SK-N-SH (cell line): ENCODE measurements at regions not wholly inside any gene's neighbourhood (a gene's known extent, or its start where the extent isn't known, plus 50 kb on each side); places are given as distances from the start of the nearest gene placed in this dataset.

ENCODE experiments used
- CTCF ChIA-PET: fragments of 300-600, 350-600 bp; formaldehyde crosslinking; extraction: SDS; loops from one replicate; lab custom pipeline; 2021; lab: Yijun Ruan, JAX
- POLR2A ChIA-PET: fragments of 350-600 bp; sonication (Branson Sonifier 250); formaldehyde crosslinking; extraction: SDS; loops from one replicate; lab custom pipeline; 2020; ENCODE audit warnings: antibody characterized with exemption, inconsistent platforms; lab: Yijun Ruan, JAX
- DNase-seq: peaks from one replicate; pipeline ENCODE4 v3.0.0; 2012
- H2AFZ ChIP-seq: fragments of 200-600 bp; sonication (generic); 2 replicates; pipeline ENCODE4 v1.8.1; 2016; ENCODE audit warnings: antibody characterized with exemption, mild to moderate bottlenecking, low read depth
- H3F3A ChIP-seq: fragments of 200-600 bp; sonication (generic); replicated peaks from 2 replicates; pipeline ENCODE3; 2016; ENCODE audit warnings: antibody characterized with exemption, mild to moderate bottlenecking; ENCODE audit not compliant: insufficient read depth
- H3K27ac ChIP-seq, 2 experiments: fragments of 200-500 bp in 1 of 2; fragments of 200-600 bp in 1 of 2; sonication (Bioruptor generic) in 1 of 2; sonication (generic), shearing (Covaris generic) in 1 of 2; 2 replicates each; pipeline versions ENCODE4 v1.5.1 to v1.6.1; 2014 to 2016; ENCODE audit warnings: low read depth in 2 of 2, inconsistent platforms in 1 of 2, low read length in 1 of 2, mild to moderate bottlenecking in 1 of 2, mixed read lengths in 1 of 2
- H3K27me3 ChIP-seq: fragments of 200-600 bp; sonication (generic), shearing (Covaris generic); 2 replicates; pipeline ENCODE4 v1.6.1; 2016; ENCODE audit warnings: mixed run types; ENCODE audit not compliant: insufficient read depth
- H3K36me3 ChIP-seq, 2 experiments: fragments of 200-500 bp in 1 of 2; fragments of 200-600 bp in 1 of 2; sonication (Bioruptor generic) in 1 of 2; sonication (generic) in 1 of 2; replicated peaks in 1 of 2; 2 replicates each; pipeline versions ENCODE3 to v1.5.1; 2014 to 2016; ENCODE audit warnings: low read length in 1 of 2, mild to moderate bottlenecking in 1 of 2; ENCODE audit not compliant: insufficient read depth in 2 of 2, control insufficient read depth in 1 of 2
- H3K4me1 ChIP-seq, 2 experiments: fragments of 200-500 bp in 1 of 2; fragments of 200-600 bp in 1 of 2; sonication (Bioruptor generic) in 1 of 2; sonication (generic), shearing (Covaris generic) in 1 of 2; 2 replicates each; pipeline versions ENCODE4 v1.5.1 to v1.6.1; 2014 to 2016; ENCODE audit warnings: low read depth in 1 of 2, low read length in 1 of 2, mixed run types in 1 of 2; ENCODE audit not compliant: insufficient read depth in 2 of 2, control insufficient read depth in 1 of 2
- H3K4me2 ChIP-seq: fragments of 200-600 bp; sonication (generic), shearing (Covaris generic); 2 replicates; pipeline ENCODE4 v1.6.1; 2017; ENCODE audit warnings: mixed run types
- H3K4me3 ChIP-seq, 2 experiments: fragments of 200-500 bp in 1 of 2; fragments of 200-600 bp in 1 of 2; sonication (Bioruptor generic) in 1 of 2; sonication (generic), shearing (Covaris generic) in 1 of 2; 2 replicates each; pipeline versions ENCODE4 v1.5.1 to v1.8.1; 2014 to 2016; ENCODE audit warnings: low read depth in 2 of 2, inconsistent platforms in 1 of 2, low read length in 1 of 2, mild to moderate bottlenecking in 1 of 2, mixed read lengths in 1 of 2, moderate library complexity in 1 of 2
- H3K79me2 ChIP-seq: fragments of 200-600 bp; sonication (generic); 2 replicates; pipeline ENCODE4 v1.8.1; 2017; ENCODE audit warnings: mild to moderate bottlenecking; ENCODE audit not compliant: insufficient read depth
- H3K9ac ChIP-seq: fragments of 200-600 bp; sonication (generic); 2 replicates; pipeline ENCODE4 v1.6.1; 2017; ENCODE audit warnings: mixed run types
- H3K9me2 ChIP-seq: fragments of 200-600 bp; sonication (generic); 2 replicates; pipeline ENCODE4 v1.6.1; 2017; ENCODE audit warnings: mixed run types
- H3K9me3 ChIP-seq: fragments of 200-600 bp; sonication (generic); 2 replicates; pipeline ENCODE4 v1.6.1; 2017; ENCODE audit warnings: mixed run types, mild to moderate bottlenecking, moderate library complexity
- H4K20me1 ChIP-seq: fragments of 200-600 bp; sonication (generic); 2 replicates; pipeline ENCODE4 v1.6.1; 2017; ENCODE audit warnings: mild to moderate bottlenecking, mixed run types; ENCODE audit not compliant: insufficient read depth
- CHD2 ChIP-seq: fragments of 150-350 bp; IDR thresholded peaks from 2 replicates; pipeline ENCODE4 v1.6.1; 2018; ENCODE audit warnings: low read length; ENCODE audit not compliant: partially characterized antibody
- ELF1 ChIP-seq: IDR thresholded peaks from 2 replicates; pipeline ENCODE4 v1.4.0; 2012
- EZH2phosphoT487 ChIP-seq: fragments of 200-600 bp; sonication (generic); IDR thresholded peaks from 2 replicates; pipeline ENCODE4 v1.6.1; 2017; ENCODE audit warnings: low read depth, mixed run types, mild to moderate bottlenecking, antibody characterized with exemption, moderate library complexity, borderline replicate concordance
- FOSL2 ChIP-seq: IDR thresholded peaks from 2 replicates; pipeline ENCODE4 v1.4.0; 2012; ENCODE audit warnings: low read depth, mild to moderate bottlenecking, moderate library complexity, borderline replicate concordance
- GATA2 ChIP-seq: sonication (generic); formaldehyde crosslinking; IDR thresholded peaks from 2 replicates; pipeline ENCODE4 v1.5.0; 2020; ENCODE audit warnings: mild to moderate bottlenecking, missing genetic modification reagents
- IRF3 ChIP-seq: fragments of 150-350 bp; IDR thresholded peaks from 2 replicates; pipeline ENCODE4 v1.6.1; 2016; ENCODE audit warnings: mild to moderate bottlenecking, low read depth, low read length
- JUND ChIP-seq: IDR thresholded peaks from 2 replicates; pipeline ENCODE4 v1.4.0; 2012
- MEF2A ChIP-seq: IDR thresholded peaks from 2 replicates; pipeline ENCODE4 v1.4.0; 2012; ENCODE audit warnings: low read depth, borderline replicate concordance
- NFIC ChIP-seq: IDR thresholded peaks from 2 replicates; pipeline ENCODE4 v1.4.0; 2012; ENCODE audit warnings: borderline replicate concordance
- NRF1 ChIP-seq: IDR thresholded peaks from 2 replicates; pipeline ENCODE4 v1.6.1; 2012; ENCODE audit warnings: low read depth, mild to moderate bottlenecking, low read length
- RAD21 ChIP-seq: IDR thresholded peaks from 2 replicates; pipeline ENCODE4 v1.6.1; 2012; ENCODE audit warnings: mild to moderate bottlenecking, low read length
- RFX5 ChIP-seq: IDR thresholded peaks from 2 replicates; pipeline ENCODE4 v1.6.1; 2012; ENCODE audit warnings: mild to moderate bottlenecking, improper control_type of control experiment, low read length
- SMC3 ChIP-seq: IDR thresholded peaks from 2 replicates; pipeline ENCODE4 v1.6.1; 2012; ENCODE audit warnings: low read depth, low read length, improper control_type of control experiment
- TAF1 ChIP-seq: IDR thresholded peaks from 2 replicates; pipeline ENCODE4 v1.6.1; 2012; ENCODE audit warnings: low read depth, mild to moderate bottlenecking, low read length, moderate library complexity, borderline replicate concordance
- TCF12 ChIP-seq: IDR thresholded peaks from 2 replicates; pipeline ENCODE4 v1.4.0; 2012
- YY1 ChIP-seq: IDR thresholded peaks from 2 replicates; pipeline ENCODE4 v1.4.0; 2012; ENCODE audit warnings: low read depth, mild to moderate bottlenecking
- WGBS: methylation state at CpG from one replicate; pipeline ENCODE4 v1.1.6; 2017; ENCODE audit warnings: low lambda C conversion rate; 5-methylcytosine and 5-hydroxymethylcytosine counted together
- TF ChIP-seq, protein P1 (sequence below): fragments of 150-350 bp; IDR thresholded peaks from 2 replicates; pipeline ENCODE4 v1.6.1; 2017; ENCODE audit warnings: antibody characterized with exemption, low read length, low read depth, borderline replicate concordance
- TF ChIP-seq, protein P2 (sequence below): IDR thresholded peaks from 2 replicates; pipeline ENCODE4 v1.4.0; 2012; ENCODE audit warnings: low read depth, borderline replicate concordance
- TF ChIP-seq, protein P3 (sequence below): fragments of 200-600 bp; sonication (generic); IDR thresholded peaks from 2 replicates; pipeline ENCODE4 v1.6.1; 2017; ENCODE audit warnings: antibody characterized with exemption, mild to moderate bottlenecking, moderate library complexity

DNA sequence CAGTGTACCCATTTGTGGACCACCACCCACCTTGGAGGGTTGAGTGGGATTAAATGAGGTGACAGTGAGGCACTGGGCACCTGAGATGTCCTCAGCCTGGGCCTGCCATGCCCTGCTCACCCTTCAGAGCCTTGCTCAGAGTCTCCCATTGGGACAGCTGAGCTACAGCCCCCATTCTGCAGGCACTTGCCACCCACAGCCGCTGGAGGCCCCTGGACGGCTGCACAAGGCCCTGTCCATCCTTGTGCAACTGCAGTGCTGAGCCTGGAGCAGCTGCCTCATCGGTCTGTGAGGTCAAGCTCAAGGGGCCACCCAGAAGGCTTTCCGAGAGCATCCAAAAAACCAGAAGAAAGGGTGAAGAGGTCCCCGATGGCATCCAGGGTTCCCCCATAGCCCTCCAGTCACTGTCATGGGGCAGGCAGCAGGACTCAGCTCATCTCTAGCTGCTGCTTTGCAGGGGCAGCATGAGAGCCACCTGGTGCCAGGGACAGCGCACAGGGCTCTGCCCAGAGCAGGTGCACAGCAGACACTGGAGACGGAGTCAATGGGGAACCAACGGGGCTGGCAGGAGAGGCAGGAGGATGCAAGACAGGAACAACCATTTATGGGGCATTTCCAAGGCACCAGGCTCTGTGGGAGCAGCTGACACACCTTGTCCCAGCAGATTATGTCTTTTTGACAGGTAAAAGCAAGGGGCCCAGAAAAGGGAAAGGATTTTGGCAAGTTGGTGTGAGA lies 84.6 kb downstream of the ARL6IP4 start:
- WGBS = 85% methylated on average over 7 of the region's 8 CpGs
- CTCF ChIA-PET = interaction anchor here (3.6 kb wide), 1 partner anchor 22 kb away, joined by 18 read pairs; no protein-coding TSS in a partner anchor
- Histone ChIP-seq H3K79me2 (no peaks in the 10 kb centered on the region), H3K27me3 (no peaks in the 10 kb centered on the region), H3K9me2 (no peaks in the 10 kb centered on the region), H3K9ac (no peak overlapping the region), H3K4me1 (peaks cover 15 to 23% of the 10 kb centered on the region in 2 experiments; a peak in 3 of 4 replicates), H3K4me3 (no peak overlapping the region), H3K9me3 (no peaks in the 10 kb centered on the region), H3K4me2 (no peak overlapping the region), H3K36me3 (no peaks in the 10 kb centered on the region), H4K20me1 (no peaks in the 10 kb centered on the region), H2AFZ (no peak overlapping the region), H3K27ac (no peak overlapping the region), H3F3A (no peaks in the 10 kb centered on the region)
- POLR2A ChIA-PET = no interaction called here
- TF ChIP-seq FOSL2 = no peak
- no peak for TF ChIP-seq NRF1
- TF ChIP-seq NFIC = no peak
- no peak for TF ChIP-seq RFX5
- no peak for TF ChIP-seq EZH2phosphoT487
- TF ChIP-seq, protein P1, sequence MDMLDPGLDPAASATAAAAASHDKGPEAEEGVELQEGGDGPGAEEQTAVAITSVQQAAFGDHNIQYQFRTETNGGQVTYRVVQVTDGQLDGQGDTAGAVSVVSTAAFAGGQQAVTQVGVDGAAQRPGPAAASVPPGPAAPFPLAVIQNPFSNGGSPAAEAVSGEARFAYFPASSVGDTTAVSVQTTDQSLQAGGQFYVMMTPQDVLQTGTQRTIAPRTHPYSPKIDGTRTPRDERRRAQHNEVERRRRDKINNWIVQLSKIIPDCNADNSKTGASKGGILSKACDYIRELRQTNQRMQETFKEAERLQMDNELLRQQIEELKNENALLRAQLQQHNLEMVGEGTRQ = no peak
- no peak for TF ChIP-seq TAF1
- TF ChIP-seq RAD21 = no peak
- no peak for TF ChIP-seq GATA2 (CRISPR knock-in tag)
- no peak for TF ChIP-seq CHD2
- TF ChIP-seq YY1 = no peak
- TF ChIP-seq ELF1 = no peak
- no peak for TF ChIP-seq IRF3
- TF ChIP-seq, protein P2, sequence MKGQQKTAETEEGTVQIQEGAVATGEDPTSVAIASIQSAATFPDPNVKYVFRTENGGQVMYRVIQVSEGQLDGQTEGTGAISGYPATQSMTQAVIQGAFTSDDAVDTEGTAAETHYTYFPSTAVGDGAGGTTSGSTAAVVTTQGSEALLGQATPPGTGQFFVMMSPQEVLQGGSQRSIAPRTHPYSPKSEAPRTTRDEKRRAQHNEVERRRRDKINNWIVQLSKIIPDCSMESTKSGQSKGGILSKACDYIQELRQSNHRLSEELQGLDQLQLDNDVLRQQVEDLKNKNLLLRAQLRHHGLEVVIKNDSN = no peak
- no peak for TF ChIP-seq JUND
- no peak for DNase-seq

GRCh38 chr12:123064366-123064765 lies 83.9 kb downstream of the ARL6IP4 start:
- no peak overlapping the region for H3K9ac ChIP-seq
- no peak for DNase-seq
- peaks cover 15 to 16% of the 10 kb centered on the region in 2 experiments; a peak in 3 of 4 replicates for H3K4me1 ChIP-seq
- no peak overlapping the region for H3K4me2 ChIP-seq
- POLR2A ChIA-PET = no interaction called here
- no peaks in the 10 kb centered on the region for H3K36me3 ChIP-seq
- no peak overlapping the region for H2AFZ ChIP-seq
- no peaks in the 10 kb centered on the region for H3K9me3 ChIP-seq
- WGBS = 88% methylated on average over 7 of the region's 8 CpGs
- H3F3A ChIP-seq = no peaks in the 10 kb centered on the region
- no peaks in the 10 kb centered on the region for H3K27me3 ChIP-seq
- H3K79me2 ChIP-seq = no peaks in the 10 kb centered on the region
- no peaks in the 10 kb centered on the region for H3K9me2 ChIP-seq
- no peaks in the 10 kb centered on the region for H4K20me1 ChIP-seq
- no peak overlapping the region for H3K4me3 ChIP-seq
- H3K27ac ChIP-seq = no peak overlapping the region
- CTCF ChIA-PET = interaction anchor here (3.6 kb wide), 1 partner anchor 21 kb away, joined by 18 read pairs; no protein-coding TSS in a partner anchor
- TF ChIP-seq, protein P3, sequence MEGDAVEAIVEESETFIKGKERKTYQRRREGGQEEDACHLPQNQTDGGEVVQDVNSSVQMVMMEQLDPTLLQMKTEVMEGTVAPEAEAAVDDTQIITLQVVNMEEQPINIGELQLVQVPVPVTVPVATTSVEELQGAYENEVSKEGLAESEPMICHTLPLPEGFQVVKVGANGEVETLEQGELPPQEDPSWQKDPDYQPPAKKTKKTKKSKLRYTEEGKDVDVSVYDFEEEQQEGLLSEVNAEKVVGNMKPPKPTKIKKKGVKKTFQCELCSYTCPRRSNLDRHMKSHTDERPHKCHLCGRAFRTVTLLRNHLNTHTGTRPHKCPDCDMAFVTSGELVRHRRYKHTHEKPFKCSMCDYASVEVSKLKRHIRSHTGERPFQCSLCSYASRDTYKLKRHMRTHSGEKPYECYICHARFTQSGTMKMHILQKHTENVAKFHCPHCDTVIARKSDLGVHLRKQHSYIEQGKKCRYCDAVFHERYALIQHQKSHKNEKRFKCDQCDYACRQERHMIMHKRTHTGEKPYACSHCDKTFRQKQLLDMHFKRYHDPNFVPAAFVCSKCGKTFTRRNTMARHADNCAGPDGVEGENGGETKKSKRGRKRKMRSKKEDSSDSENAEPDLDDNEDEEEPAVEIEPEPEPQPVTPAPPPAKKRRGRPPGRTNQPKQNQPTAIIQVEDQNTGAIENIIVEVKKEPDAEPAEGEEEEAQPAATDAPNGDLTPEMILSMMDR = no peak
- no peak for TF ChIP-seq TCF12
- no peak for TF ChIP-seq SMC3
- no peak for TF ChIP-seq MEF2A
- no peak for TF ChIP-seq CHD2
- TF ChIP-seq JUND = no peak
- TF ChIP-seq, protein P2 = no peak
